Panc1 (cell line): ENCODE measurements at regions not wholly inside any gene's neighbourhood (a gene's known extent, or its start where the extent isn't known, plus 50 kb on each side); places are given as distances from the start of the nearest gene placed in this dataset.

Source experiments
- POLR2AphosphoS5 ChIP-seq: IDR thresholded peaks from 2 replicates; pipeline ENCODE4 v1.6.1; 2012; ENCODE audit warnings: mild to moderate bottlenecking, low read depth, low read length, moderate library complexity
- SIN3A ChIP-seq: IDR thresholded peaks from 2 replicates; pipeline ENCODE4 v1.6.1; 2012; ENCODE audit warnings: low read depth, mild to moderate bottlenecking, low read length, moderate library complexity, borderline replicate concordance; ENCODE audit not compliant: insufficient read depth
- TF ChIP-seq, protein P1 (sequence below), 2 experiments: IDR thresholded peaks; 2 replicates each; pipeline ENCODE4 v1.6.1; 2011 to 2012; ENCODE audit warnings: low read depth in 2 of 2, control low read depth in 1 of 2, low read length in 1 of 2, mild to moderate bottlenecking in 1 of 2, moderate library complexity in 1 of 2; ENCODE audit not compliant: insufficient read depth in 1 of 2
- TF ChIP-seq, protein P2 (sequence below): fragments of 450-650 bp; IDR thresholded peaks from 2 replicates; pipeline ENCODE4 v1.5.1; 2017; ENCODE audit warnings: mild to moderate bottlenecking

DNA sequence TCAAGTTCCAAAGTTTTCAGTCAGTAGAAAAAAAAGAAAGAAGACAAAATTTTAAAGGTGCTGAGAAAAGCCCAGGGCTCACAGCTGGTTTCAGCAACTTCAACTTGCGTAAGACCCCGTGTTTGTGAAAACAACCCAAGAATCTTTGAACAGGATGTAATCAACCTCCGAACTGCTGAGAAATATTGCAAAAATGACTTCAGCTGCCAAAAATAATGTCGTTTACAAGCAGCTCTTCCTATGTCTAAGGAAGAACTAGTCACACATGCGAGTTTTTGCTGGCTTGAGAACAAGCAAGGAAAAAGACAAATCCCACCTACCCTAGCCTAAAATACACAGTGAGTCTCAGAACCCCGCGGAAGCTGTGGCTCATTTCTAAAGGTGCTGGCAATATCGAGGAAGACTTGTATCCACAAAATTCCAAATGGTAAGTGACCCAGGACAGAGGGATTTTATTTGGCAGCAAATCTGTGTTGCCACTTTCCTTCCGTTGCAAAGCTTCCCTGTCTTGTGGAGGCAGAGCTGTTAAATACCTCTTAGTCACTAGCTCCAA, 59.8 kb upstream of the SLC8A1 start:
- TF ChIP-seq, protein P1, sequence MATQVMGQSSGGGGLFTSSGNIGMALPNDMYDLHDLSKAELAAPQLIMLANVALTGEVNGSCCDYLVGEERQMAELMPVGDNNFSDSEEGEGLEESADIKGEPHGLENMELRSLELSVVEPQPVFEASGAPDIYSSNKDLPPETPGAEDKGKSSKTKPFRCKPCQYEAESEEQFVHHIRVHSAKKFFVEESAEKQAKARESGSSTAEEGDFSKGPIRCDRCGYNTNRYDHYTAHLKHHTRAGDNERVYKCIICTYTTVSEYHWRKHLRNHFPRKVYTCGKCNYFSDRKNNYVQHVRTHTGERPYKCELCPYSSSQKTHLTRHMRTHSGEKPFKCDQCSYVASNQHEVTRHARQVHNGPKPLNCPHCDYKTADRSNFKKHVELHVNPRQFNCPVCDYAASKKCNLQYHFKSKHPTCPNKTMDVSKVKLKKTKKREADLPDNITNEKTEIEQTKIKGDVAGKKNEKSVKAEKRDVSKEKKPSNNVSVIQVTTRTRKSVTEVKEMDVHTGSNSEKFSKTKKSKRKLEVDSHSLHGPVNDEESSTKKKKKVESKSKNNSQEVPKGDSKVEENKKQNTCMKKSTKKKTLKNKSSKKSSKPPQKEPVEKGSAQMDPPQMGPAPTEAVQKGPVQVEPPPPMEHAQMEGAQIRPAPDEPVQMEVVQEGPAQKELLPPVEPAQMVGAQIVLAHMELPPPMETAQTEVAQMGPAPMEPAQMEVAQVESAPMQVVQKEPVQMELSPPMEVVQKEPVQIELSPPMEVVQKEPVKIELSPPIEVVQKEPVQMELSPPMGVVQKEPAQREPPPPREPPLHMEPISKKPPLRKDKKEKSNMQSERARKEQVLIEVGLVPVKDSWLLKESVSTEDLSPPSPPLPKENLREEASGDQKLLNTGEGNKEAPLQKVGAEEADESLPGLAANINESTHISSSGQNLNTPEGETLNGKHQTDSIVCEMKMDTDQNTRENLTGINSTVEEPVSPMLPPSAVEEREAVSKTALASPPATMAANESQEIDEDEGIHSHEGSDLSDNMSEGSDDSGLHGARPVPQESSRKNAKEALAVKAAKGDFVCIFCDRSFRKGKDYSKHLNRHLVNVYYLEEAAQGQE (IDR thresholded peaks at IDR 0.05; ENCODE audit: insufficient read depth in 1 of 2, low read depth in 2 of 2, low read length in 1 of 2): no peak
- TF ChIP-seq, protein P2, sequence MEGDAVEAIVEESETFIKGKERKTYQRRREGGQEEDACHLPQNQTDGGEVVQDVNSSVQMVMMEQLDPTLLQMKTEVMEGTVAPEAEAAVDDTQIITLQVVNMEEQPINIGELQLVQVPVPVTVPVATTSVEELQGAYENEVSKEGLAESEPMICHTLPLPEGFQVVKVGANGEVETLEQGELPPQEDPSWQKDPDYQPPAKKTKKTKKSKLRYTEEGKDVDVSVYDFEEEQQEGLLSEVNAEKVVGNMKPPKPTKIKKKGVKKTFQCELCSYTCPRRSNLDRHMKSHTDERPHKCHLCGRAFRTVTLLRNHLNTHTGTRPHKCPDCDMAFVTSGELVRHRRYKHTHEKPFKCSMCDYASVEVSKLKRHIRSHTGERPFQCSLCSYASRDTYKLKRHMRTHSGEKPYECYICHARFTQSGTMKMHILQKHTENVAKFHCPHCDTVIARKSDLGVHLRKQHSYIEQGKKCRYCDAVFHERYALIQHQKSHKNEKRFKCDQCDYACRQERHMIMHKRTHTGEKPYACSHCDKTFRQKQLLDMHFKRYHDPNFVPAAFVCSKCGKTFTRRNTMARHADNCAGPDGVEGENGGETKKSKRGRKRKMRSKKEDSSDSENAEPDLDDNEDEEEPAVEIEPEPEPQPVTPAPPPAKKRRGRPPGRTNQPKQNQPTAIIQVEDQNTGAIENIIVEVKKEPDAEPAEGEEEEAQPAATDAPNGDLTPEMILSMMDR: no peak
- TF ChIP-seq POLR2AphosphoS5 (no peak), SIN3A (no peak)
